ENCODE measurements at regions not wholly inside any gene's neighbourhood (a gene's known extent, or its start where the extent isn't known, plus 50 kb on each side); places are given as distances from the start of the nearest gene placed in this dataset.

DNA sequence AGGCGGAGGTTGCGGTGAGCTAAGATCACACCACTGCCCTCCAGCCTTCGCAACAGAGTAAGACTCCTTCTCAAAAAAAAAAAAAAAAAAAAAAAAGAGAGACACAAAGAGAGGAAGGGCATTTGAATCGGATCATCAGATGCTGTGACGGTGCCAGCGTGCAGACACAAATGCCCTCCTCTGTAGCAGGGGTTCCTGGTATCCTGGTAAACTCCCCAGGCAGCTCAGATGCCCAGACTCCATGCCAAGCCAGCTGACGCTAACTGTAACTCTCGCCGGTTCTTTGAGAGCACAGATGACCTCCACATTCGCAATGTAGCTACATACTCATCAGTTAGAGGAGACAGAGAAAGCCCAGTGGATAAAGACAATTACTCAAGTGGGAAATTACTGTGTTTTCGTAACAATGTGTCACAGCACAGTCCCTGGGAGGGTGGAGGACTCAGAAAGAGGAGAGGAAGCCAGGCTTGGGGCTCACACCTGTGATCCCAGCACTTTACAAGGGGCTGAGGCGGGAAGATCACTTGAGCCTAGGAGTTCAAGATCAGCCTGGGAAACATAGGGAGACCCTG is 153.1 kb downstream of the BRD1 start:
- TF ChIP-seq POLR2A (IDR thresholded peaks at IDR 0.05; ENCODE audit: low read depth, low read length) = no peak
- no peak for TF ChIP-seq TAF1 (IDR thresholded peaks at IDR 0.05; ENCODE audit: low read depth, low read length)
- no peak for TF ChIP-seq POLR2AphosphoS5 (IDR thresholded peaks at IDR 0.05; ENCODE audit: low read depth, low read length)
- TF ChIP-seq SPI1 (IDR thresholded peaks at IDR 0.05; ENCODE audit: low read depth, low read length) = no peak
- TF ChIP-seq PAX5 (IDR thresholded peaks at IDR 0.05; ENCODE audit: insufficient read depth, low read length, severe bottlenecking) = no peak
- TF ChIP-seq POU2F2 (IDR thresholded peaks at IDR 0.05; ENCODE audit: low read depth, low read length) = no peak

Data from GM12891 (cell line).